DND-41 (cell line): ENCODE measurements at regions not wholly inside any gene's neighbourhood (a gene's known extent, or its start where the extent isn't known, plus 50 kb on each side); places are given as distances from the start of the nearest gene placed in this dataset.

Experiments used
- ATAC-seq: fragments of 200-7000 bp; cut with Tn5 transposase; 3 replicates; pipeline ENCODE4 v1.9.1; 2021; ENCODE audit warnings: low read depth; ENCODE audit not compliant: insufficient read depth
- DNase-seq: peaks from one replicate; pipeline ENCODE4 v3.0.0-alpha.2; 2020
- H2AFZ ChIP-seq: 2 replicates; pipeline ENCODE4 v1.6.0; 2012; ENCODE audit warnings: low read depth, low read length
- H3K27ac ChIP-seq: 2 replicates; pipeline ENCODE4 v1.5.1; 2012; ENCODE audit warnings: low read length, inconsistent platforms
- H3K27me3 ChIP-seq: fragments of 200-600 bp; sonication (generic); 2 replicates; pipeline ENCODE4 v1.6.0; 2012; ENCODE audit warnings: low read length, mild to moderate bottlenecking, inconsistent platforms; ENCODE audit not compliant: insufficient read depth, poor library complexity
- H3K36me3 ChIP-seq: 2 replicates; pipeline ENCODE4 v1.5.1; 2012; ENCODE audit warnings: low read length, inconsistent platforms; ENCODE audit not compliant: insufficient read depth
- H3K4me1 ChIP-seq: 2 replicates; pipeline ENCODE4 v1.5.1; 2012; ENCODE audit warnings: mild to moderate bottlenecking, low read length; ENCODE audit not compliant: insufficient read depth
- H3K4me2 ChIP-seq: 2 replicates; pipeline ENCODE4 v1.6.0; 2012; ENCODE audit warnings: mild to moderate bottlenecking, moderate library complexity, low read length, inconsistent platforms; ENCODE audit not compliant: insufficient read depth
- H3K4me3 ChIP-seq, 2 experiments: fragments of 200-600 bp in 1 of 2; shearing (Covaris generic) in 1 of 2; 2 replicates each; pipeline ENCODE4 v1.5.1; 2012 to 2016; ENCODE audit warnings: inconsistent platforms in 2 of 2, low read length in 2 of 2, mild to moderate bottlenecking in 2 of 2, low read depth in 1 of 2, moderate library complexity in 1 of 2
- H3K79me2 ChIP-seq: 2 replicates; pipeline ENCODE4 v1.6.0; 2012; ENCODE audit warnings: low read length, inconsistent platforms; ENCODE audit not compliant: insufficient read depth
- H3K9ac ChIP-seq: 2 replicates; pipeline ENCODE4 v1.6.0; 2012; ENCODE audit warnings: low read depth, mild to moderate bottlenecking, inconsistent platforms, low read length, moderate library complexity
- H3K9me3 ChIP-seq: 2 replicates; pipeline ENCODE4 v1.5.1; 2012; ENCODE audit warnings: low read length, moderate library complexity, mild to moderate bottlenecking, inconsistent platforms; ENCODE audit not compliant: insufficient read depth, severe bottlenecking
- H4K20me1 ChIP-seq: 2 replicates; pipeline ENCODE4 v1.6.0; 2012; ENCODE audit warnings: low read length; ENCODE audit not compliant: insufficient read depth
- EZH2 ChIP-seq: IDR thresholded peaks from 3 replicates; pipeline ENCODE4 v1.6.1; 2012; ENCODE audit warnings: borderline replicate concordance, low read depth, mild to moderate bottlenecking, moderate library complexity, low read length, inconsistent platforms; ENCODE audit not compliant: severe bottlenecking
- TF ChIP-seq, protein P1 (sequence below): IDR thresholded peaks from 2 replicates; pipeline ENCODE4 v1.5.1; 2012; ENCODE audit warnings: borderline replicate concordance, low read length, moderate library complexity, mild to moderate bottlenecking; ENCODE audit not compliant: poor library complexity, severe bottlenecking; ENCODE audit errors: extremely low read depth

DNA sequence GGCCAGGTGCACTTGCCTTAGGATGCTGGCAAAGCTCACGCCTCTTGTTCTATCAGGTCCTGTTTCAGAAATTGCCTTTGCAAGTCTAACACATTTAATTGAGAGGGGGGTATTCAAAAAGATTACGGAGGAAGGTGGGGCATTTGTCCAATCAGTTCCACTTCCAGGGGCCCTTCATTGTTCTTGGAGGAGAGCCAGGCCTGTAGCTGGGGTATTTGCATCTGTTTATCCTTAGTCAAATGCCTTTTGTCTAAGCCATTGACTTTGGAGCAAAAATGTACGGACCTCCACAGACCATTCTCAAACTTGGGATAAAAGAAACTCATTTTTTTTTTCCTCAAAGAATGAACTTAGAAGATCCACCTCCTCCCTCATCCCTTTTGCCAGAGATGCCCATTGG is 582.0 kb downstream of the BCL11B start:
- TF ChIP-seq, protein P1, sequence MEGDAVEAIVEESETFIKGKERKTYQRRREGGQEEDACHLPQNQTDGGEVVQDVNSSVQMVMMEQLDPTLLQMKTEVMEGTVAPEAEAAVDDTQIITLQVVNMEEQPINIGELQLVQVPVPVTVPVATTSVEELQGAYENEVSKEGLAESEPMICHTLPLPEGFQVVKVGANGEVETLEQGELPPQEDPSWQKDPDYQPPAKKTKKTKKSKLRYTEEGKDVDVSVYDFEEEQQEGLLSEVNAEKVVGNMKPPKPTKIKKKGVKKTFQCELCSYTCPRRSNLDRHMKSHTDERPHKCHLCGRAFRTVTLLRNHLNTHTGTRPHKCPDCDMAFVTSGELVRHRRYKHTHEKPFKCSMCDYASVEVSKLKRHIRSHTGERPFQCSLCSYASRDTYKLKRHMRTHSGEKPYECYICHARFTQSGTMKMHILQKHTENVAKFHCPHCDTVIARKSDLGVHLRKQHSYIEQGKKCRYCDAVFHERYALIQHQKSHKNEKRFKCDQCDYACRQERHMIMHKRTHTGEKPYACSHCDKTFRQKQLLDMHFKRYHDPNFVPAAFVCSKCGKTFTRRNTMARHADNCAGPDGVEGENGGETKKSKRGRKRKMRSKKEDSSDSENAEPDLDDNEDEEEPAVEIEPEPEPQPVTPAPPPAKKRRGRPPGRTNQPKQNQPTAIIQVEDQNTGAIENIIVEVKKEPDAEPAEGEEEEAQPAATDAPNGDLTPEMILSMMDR = no peak
- TF ChIP-seq EZH2 = no peak
- no peak overlapping the region for H3K9ac ChIP-seq

GRCh38 chr14:98692832-98693231 is 579.2 kb downstream of the BCL11B start:
- no peak for DNase-seq

More for the DNA sequence above, 582.0 kb downstream of the BCL11B start:
- no peaks in the 10 kb centered on the region for H3K36me3 ChIP-seq
- no peak overlapping the region for H2AFZ ChIP-seq
- ATAC-seq (no peak), DNase-seq (no peak)
- H3K27ac ChIP-seq = no peak overlapping the region
- H3K27me3 ChIP-seq = no peaks in the 10 kb centered on the region
- H3K4me2 ChIP-seq = no peak overlapping the region
- no peak overlapping the region for H3K4me3 ChIP-seq
- no peaks in the 10 kb centered on the region for H3K79me2 ChIP-seq
- H3K9me3 ChIP-seq = no peaks in the 10 kb centered on the region
- no peaks in the 10 kb centered on the region for H4K20me1 ChIP-seq
- no peaks in the 10 kb centered on the region for H3K4me1 ChIP-seq

DNA sequence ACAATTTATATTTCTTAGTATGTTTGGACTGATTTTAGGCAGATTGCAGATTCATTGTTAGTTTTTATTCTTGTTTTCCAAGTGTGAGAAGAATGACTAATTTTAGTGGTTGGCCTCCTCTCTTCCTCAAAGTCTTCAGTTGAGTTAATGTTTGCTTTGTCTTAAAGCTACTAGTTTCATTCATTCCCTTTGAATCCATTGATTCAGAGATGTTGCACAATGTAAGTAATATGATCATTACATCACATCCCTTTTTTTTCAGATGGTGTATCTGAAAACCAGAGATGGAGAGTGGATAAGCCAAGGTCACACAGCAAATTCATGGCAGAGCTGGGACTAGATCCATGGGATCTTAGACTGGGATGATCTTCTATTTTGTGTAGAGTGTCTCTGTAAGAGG is 577.5 kb downstream of the BCL11B start:
- no peak overlapping the region for H3K4me3 ChIP-seq
- no peaks in the 10 kb centered on the region for H3K79me2 ChIP-seq
- no peak overlapping the region for H2AFZ ChIP-seq
- H3K27me3 ChIP-seq = no peaks in the 10 kb centered on the region
- H3K4me2 ChIP-seq = no peak overlapping the region
- no peak overlapping the region for H3K27ac ChIP-seq
- TF ChIP-seq, protein P1 = no peak
- TF ChIP-seq EZH2 = no peak
- H3K4me1 ChIP-seq = no peaks in the 10 kb centered on the region
- no peaks in the 10 kb centered on the region for H3K36me3 ChIP-seq
- no peak for DNase-seq
- no peaks in the 10 kb centered on the region for H3K9me3 ChIP-seq
- H3K9ac ChIP-seq = no peak overlapping the region
- no peaks in the 10 kb centered on the region for H4K20me1 ChIP-seq
- ATAC-seq = no peak

More at GRCh38 chr14:98692832-98693231, 579.2 kb downstream of the BCL11B start:
- ATAC-seq = no peak
- Histone ChIP-seq H3K27me3 (no peaks in the 10 kb centered on the region), H3K79me2 (no peaks in the 10 kb centered on the region), H3K36me3 (no peaks in the 10 kb centered on the region), H3K9ac (no peak overlapping the region), H3K27ac (no peak overlapping the region), H2AFZ (no peak overlapping the region), H3K4me1 (no peaks in the 10 kb centered on the region), H4K20me1 (no peaks in the 10 kb centered on the region), H3K4me3 (no peak overlapping the region), H3K4me2 (no peak overlapping the region), H3K9me3 (no peaks in the 10 kb centered on the region)
- no peak for TF ChIP-seq EZH2

DNA sequence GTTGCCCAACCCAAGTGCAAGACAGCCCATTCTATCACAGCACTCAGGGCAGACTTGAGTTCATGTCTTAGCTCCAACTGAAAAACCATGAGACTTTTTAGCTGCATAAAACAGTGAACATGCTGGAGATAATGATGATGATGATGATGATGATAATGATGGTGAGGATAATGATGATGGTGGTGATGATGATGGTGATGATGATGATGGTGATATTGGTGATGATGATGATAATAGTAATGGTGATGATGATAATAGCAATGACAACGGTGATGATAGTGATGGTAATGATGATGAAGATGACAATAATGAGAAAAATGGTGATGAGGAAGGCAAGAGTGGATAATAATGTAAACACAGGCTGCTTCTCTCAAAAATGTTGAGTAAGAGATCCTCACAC is 576.2 kb downstream of the BCL11B start:
- ATAC-seq = no peak
- H3K4me1 ChIP-seq = no peaks in the 10 kb centered on the region
- no peaks in the 10 kb centered on the region for H3K27me3 ChIP-seq
- DNase-seq = no peak
- H2AFZ ChIP-seq = no peak overlapping the region
- H3K4me3 ChIP-seq = no peak overlapping the region
- no peaks in the 10 kb centered on the region for H3K79me2 ChIP-seq
- TF ChIP-seq EZH2 = no peak
- TF ChIP-seq, protein P1 = no peak
- H4K20me1 ChIP-seq = no peaks in the 10 kb centered on the region
- H3K4me2 ChIP-seq = no peak overlapping the region
- H3K9me3 ChIP-seq = no peaks in the 10 kb centered on the region
- H3K36me3 ChIP-seq = no peaks in the 10 kb centered on the region
- no peak overlapping the region for H3K27ac ChIP-seq
- H3K9ac ChIP-seq = no peak overlapping the region
